Daoy (cell line): ENCODE measurements at regions not wholly inside any gene's neighbourhood (a gene's known extent, or its start where the extent isn't known, plus 50 kb on each side); places are given as distances from the start of the nearest gene placed in this dataset.

ENCODE experiments used
- DNase-seq: peaks from one replicate; pipeline ENCODE4 v3.0.0-alpha.2; 2015; ENCODE audit warnings: low read depth

GRCh38 chr9:105064248-105065097, 136.5 kb upstream of the ABCA1 start:
- DNase-seq = peak; percentile 97

GRCh38 chr9:105065098-105066088, 137.4 kb upstream of the ABCA1 start:
- DNase-seq = no peak

GRCh38 chr9:105066275-105066865, 138.4 kb upstream of the ABCA1 start:
- DNase-seq = no peak

GRCh38 chr9:105067895-105068580, 140.1 kb upstream of the ABCA1 start:
- peak; percentile 65 for DNase-seq

- no peak for DNase-seq
Measured at GRCh38 chr9:105069285-105069684, 141.3 kb upstream of the ABCA1 start.

GRCh38 chr9:105069696-105070095, 141.7 kb upstream of the ABCA1 start:
- no peak for DNase-seq

- no peak for DNase-seq
Measured at GRCh38 chr9:105070176-105070575, 142.2 kb upstream of the ABCA1 start.

- DNase-seq = no peak
Measured at GRCh38 chr9:105072476-105072875, 144.5 kb upstream of the ABCA1 start.

- no peak for DNase-seq
Measured at GRCh38 chr9:105073147-105073546, 145.2 kb upstream of the ABCA1 start.

GRCh38 chr9:105074491-105074890, 146.5 kb upstream of the ABCA1 start:
- DNase-seq = no peak

- DNase-seq = no peak
Measured at GRCh38 chr9:105076729-105077128, 148.8 kb upstream of the ABCA1 start.

GRCh38 chr9:105079457-105079856, 151.5 kb upstream of the ABCA1 start:
- DNase-seq = no peak

- no peak for DNase-seq
Measured at GRCh38 chr9:105082843-105083242, 154.9 kb upstream of the ABCA1 start.

- no peak for DNase-seq
Measured at GRCh38 chr9:105083256-105083655, 155.3 kb upstream of the ABCA1 start.

GRCh38 chr9:105087910-105088898, 156.2 kb upstream of the SLC44A1 start:
- DNase-seq = no peak

GRCh38 chr9:105089874-105090273, 154.6 kb upstream of the SLC44A1 start:
- no peak for DNase-seq

GRCh38 chr9:105091004-105091640, 153.3 kb upstream of the SLC44A1 start:
- no peak for DNase-seq

GRCh38 chr9:105093685-105094084, 150.8 kb upstream of the SLC44A1 start:
- no peak for DNase-seq

GRCh38 chr9:105098370-105098769, 146.1 kb upstream of the SLC44A1 start:
- DNase-seq = no peak

- peak; percentile 34 for DNase-seq
Measured at GRCh38 chr9:105103776-105104175, 140.7 kb upstream of the SLC44A1 start.
